DOHH2 (cell line): ENCODE measurements at regions not wholly inside any gene's neighbourhood (a gene's known extent, or its start where the extent isn't known, plus 50 kb on each side); places are given as distances from the start of the nearest gene placed in this dataset.

ENCODE experiments used
- H3F3A ChIP-seq: fragments of 200-600 bp; sonication (generic), shearing (Covaris generic); 2 replicates; pipeline ENCODE4 v1.6.0; 2016; ENCODE audit warnings: antibody characterized with exemption, mild to moderate bottlenecking; ENCODE audit not compliant: control insufficient read depth, insufficient read depth
- H3K27ac ChIP-seq: fragments of 200-600 bp; sonication (generic); 2 replicates; pipeline ENCODE4 v1.5.1; 2014; ENCODE audit warnings: low read depth, mild to moderate bottlenecking, low read length, moderate library complexity
- H3K27me3 ChIP-seq: fragments of 200-600 bp; sonication (generic); 2 replicates; pipeline ENCODE4 v1.6.1; 2014; ENCODE audit warnings: mild to moderate bottlenecking, low read length, mixed read lengths; ENCODE audit not compliant: control insufficient read depth
- H3K36me3 ChIP-seq: fragments of 200-600 bp; sonication (generic); 2 replicates; pipeline ENCODE4 v1.6.1; 2014; ENCODE audit warnings: mild to moderate bottlenecking, low read length, moderate library complexity, mixed read lengths; ENCODE audit not compliant: control insufficient read depth
- H3K4me1 ChIP-seq: fragments of 200-600 bp; sonication (generic); 2 replicates; pipeline ENCODE4 v1.6.1; 2014; ENCODE audit warnings: mild to moderate bottlenecking, low read length, mixed read lengths; ENCODE audit not compliant: control insufficient read depth
- H3K4me2 ChIP-seq: fragments of 200-600 bp; sonication (generic); 2 replicates; pipeline ENCODE4 v1.6.0; 2014; ENCODE audit warnings: mild to moderate bottlenecking, low read length, moderate library complexity
- H3K4me3 ChIP-seq: fragments of 200-600 bp; sonication (generic); 2 replicates; pipeline ENCODE4 v1.5.1; 2014; ENCODE audit warnings: mild to moderate bottlenecking, low read length, mixed read lengths
- H3K79me2 ChIP-seq: fragments of 200-600 bp; sonication (generic); 2 replicates; pipeline ENCODE4 v1.6.1; 2014; ENCODE audit warnings: mild to moderate bottlenecking, low read length, mixed read lengths; ENCODE audit not compliant: control insufficient read depth
- H3K9me2 ChIP-seq: fragments of 200-600 bp; sonication (generic); replicated peaks from 2 replicates; pipeline ENCODE4 v1.6.1; 2014; ENCODE audit warnings: mild to moderate bottlenecking, low read length, mixed read lengths; ENCODE audit not compliant: control insufficient read depth
- H3K9me3 ChIP-seq: fragments of 200-600 bp; sonication (generic); 2 replicates; pipeline ENCODE4 v1.6.1; 2014; ENCODE audit warnings: antibody characterized with exemption, low read length, mixed read lengths; ENCODE audit not compliant: control insufficient read depth, insufficient read depth
- H4K20me1 ChIP-seq: fragments of 200-600 bp; sonication (generic); 2 replicates; pipeline ENCODE4 v1.6.0; 2014; ENCODE audit warnings: low read depth, mild to moderate bottlenecking, antibody characterized with exemption, low read length, moderate library complexity; ENCODE audit not compliant: control insufficient read depth, insufficient read depth
- EZH2phosphoT487 ChIP-seq: fragments of 200-600 bp; sonication (generic); IDR thresholded peaks from 2 replicates; pipeline ENCODE4 v1.6.1; 2017; ENCODE audit warnings: borderline replicate concordance, mild to moderate bottlenecking, antibody characterized with exemption, low read length, moderate library complexity, mixed read lengths
- TF ChIP-seq, protein P1 (sequence below): fragments of 200-600 bp; sonication (generic); IDR thresholded peaks from one replicate; pipeline ENCODE4 v1.5.1; 2014; ENCODE audit warnings: antibody characterized with exemption, mild to moderate bottlenecking, low read depth, low read length; ENCODE audit not compliant: poor library complexity, severe bottlenecking

- no peak for TF ChIP-seq EZH2phosphoT487
- TF ChIP-seq, protein P1, sequence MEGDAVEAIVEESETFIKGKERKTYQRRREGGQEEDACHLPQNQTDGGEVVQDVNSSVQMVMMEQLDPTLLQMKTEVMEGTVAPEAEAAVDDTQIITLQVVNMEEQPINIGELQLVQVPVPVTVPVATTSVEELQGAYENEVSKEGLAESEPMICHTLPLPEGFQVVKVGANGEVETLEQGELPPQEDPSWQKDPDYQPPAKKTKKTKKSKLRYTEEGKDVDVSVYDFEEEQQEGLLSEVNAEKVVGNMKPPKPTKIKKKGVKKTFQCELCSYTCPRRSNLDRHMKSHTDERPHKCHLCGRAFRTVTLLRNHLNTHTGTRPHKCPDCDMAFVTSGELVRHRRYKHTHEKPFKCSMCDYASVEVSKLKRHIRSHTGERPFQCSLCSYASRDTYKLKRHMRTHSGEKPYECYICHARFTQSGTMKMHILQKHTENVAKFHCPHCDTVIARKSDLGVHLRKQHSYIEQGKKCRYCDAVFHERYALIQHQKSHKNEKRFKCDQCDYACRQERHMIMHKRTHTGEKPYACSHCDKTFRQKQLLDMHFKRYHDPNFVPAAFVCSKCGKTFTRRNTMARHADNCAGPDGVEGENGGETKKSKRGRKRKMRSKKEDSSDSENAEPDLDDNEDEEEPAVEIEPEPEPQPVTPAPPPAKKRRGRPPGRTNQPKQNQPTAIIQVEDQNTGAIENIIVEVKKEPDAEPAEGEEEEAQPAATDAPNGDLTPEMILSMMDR: no peak
- no peaks in the 10 kb centered on the region for H3K27me3 ChIP-seq
- H3K9me3 ChIP-seq: no peaks in the 10 kb centered on the region
- H3K4me3 ChIP-seq: no peak overlapping the region
- H4K20me1 ChIP-seq: no peaks in the 10 kb centered on the region
- H3K9me2 ChIP-seq: no peaks in the 10 kb centered on the region
- no peaks in the 10 kb centered on the region for H3K79me2 ChIP-seq
- no peaks in the 10 kb centered on the region for H3F3A ChIP-seq
- H3K4me1 ChIP-seq: no peaks in the 10 kb centered on the region
- H3K36me3 ChIP-seq: no peaks in the 10 kb centered on the region
- H3K4me2 ChIP-seq: no peak overlapping the region
- H3K27ac ChIP-seq: no peak overlapping the region
These were observed 82.0 kb upstream of the SLC38A4 start for GRCh38 chr12:46907791-46908190.

- Histone ChIP-seq H3K4me2 (no peak overlapping the region), H3K27ac (no peak overlapping the region), H3K9me2 (no peaks in the 10 kb centered on the region), H4K20me1 (no peaks in the 10 kb centered on the region), H3K36me3 (no peaks in the 10 kb centered on the region), H3K4me3 (no peak overlapping the region), H3K9me3 (no peaks in the 10 kb centered on the region), H3K79me2 (no peaks in the 10 kb centered on the region), H3K27me3 (no peaks in the 10 kb centered on the region), H3F3A (no peaks in the 10 kb centered on the region), H3K4me1 (no peaks in the 10 kb centered on the region)
- TF ChIP-seq, protein P1: no peak
- no peak for TF ChIP-seq EZH2phosphoT487
These were observed 82.6 kb upstream of the SLC38A4 start for GRCh38 chr12:46908236-46908935.

- Histone ChIP-seq H3K27me3 (no peaks in the 10 kb centered on the region), H4K20me1 (no peaks in the 10 kb centered on the region), H3K9me3 (no peaks in the 10 kb centered on the region), H3F3A (no peaks in the 10 kb centered on the region), H3K4me2 (no peak overlapping the region), H3K9me2 (no peaks in the 10 kb centered on the region), H3K27ac (no peak overlapping the region), H3K4me1 (no peaks in the 10 kb centered on the region), H3K4me3 (no peak overlapping the region), H3K79me2 (no peaks in the 10 kb centered on the region), H3K36me3 (no peaks in the 10 kb centered on the region)
- TF ChIP-seq, protein P1: no peak
- TF ChIP-seq EZH2phosphoT487: no peak
These were observed 83.3 kb upstream of the SLC38A4 start for GRCh38 chr12:46908936-46909635.
